Activated CD4-positive, alpha-beta T cell treated with anti-CD3 and anti-CD28 coated beads, Interleukin-2, amount 10 ng/mL, durations not matched to agents 24 days and 14 days (primary cell): ENCODE measurements at regions not wholly inside any gene's neighbourhood (a gene's known extent, or its start where the extent isn't known, plus 50 kb on each side); places are given as distances from the start of the nearest gene placed in this dataset.
"Not testable (repeated sequence)": the region's sequence is repeated elsewhere in the genome, so short reads cannot be mapped to it uniquely, and the experiment has no call there.

Experiments used
- DNase-seq: peaks from one replicate; pipeline ENCODE4 v3.0.0; 2022
- H3K27ac Mint-ChIP-seq: one replicate; pipeline ENCODE4 v1.8.0; 2022; ENCODE audit warnings: mild to moderate bottlenecking, mixed read lengths
- H3K27me3 Mint-ChIP-seq: one replicate; pipeline ENCODE4 v1.8.0; 2022; ENCODE audit warnings: mixed read lengths
- H3K36me3 Mint-ChIP-seq: one replicate; pipeline ENCODE4 v1.8.0; 2022; ENCODE audit warnings: low read depth, mild to moderate bottlenecking, mixed read lengths
- H3K4me1 Mint-ChIP-seq: one replicate; pipeline ENCODE4 v1.8.0; 2021; ENCODE audit warnings: mixed read lengths
- H3K4me3 Mint-ChIP-seq: one replicate; pipeline ENCODE4 v1.8.0; 2022; ENCODE audit warnings: mild to moderate bottlenecking, moderate library complexity, mixed read lengths
- H3K9me3 Mint-ChIP-seq: one replicate; pipeline ENCODE4 v1.8.0; 2021; ENCODE audit warnings: mixed read lengths
- intact Hi-C: fragments of 100-400 bp; cut with micrococcal nuclease; formaldehyde crosslinking; loops from one replicate; pipeline ENCODE4 v1.15.1; 2023

DNA sequence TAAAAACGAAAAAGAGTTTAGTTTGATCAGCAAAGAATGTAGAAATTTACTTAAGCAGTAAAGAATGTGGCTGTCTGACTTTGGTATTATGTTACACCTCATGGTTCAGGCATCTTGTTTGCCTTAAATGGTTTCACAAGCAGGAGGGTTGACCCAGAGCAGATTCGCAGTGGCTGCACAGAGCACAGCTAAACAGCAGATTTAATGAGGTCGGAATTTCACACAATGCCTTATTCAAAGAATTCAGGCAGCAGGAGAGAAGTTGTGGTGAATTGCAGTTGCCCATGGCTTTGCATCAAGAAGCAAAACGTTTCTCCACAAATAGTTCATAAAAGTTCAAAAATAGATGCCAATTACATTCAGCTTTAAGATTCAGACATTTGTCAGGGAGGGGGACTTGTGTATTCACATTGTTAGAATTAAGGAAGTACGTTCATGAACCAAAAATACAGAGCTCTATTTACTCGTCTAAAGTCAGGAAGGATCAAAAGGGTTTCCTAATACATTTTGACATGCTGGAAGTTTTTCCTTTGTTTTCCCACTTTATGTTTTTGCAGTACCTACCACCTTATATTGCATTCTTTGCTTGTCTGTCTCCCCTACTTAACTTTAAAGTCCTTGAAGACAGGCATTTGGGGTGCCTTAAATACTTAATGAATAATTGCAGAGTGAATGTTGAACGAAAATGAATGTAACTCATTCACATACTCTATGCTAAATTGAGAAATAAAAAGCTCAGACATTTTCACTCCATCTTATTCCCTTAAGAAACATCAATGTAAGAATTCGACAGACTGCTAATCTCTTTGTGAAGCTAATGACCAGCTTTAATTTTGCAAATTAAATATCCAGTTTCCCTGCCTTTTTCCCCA lies 1163.6 kb upstream of the CITED2 start:
- intact Hi-C loops = no loop called here
- Mint-ChIP-seq H3K4me1 (no peaks in the 10 kb centered on the region), H3K9me3 (no peaks in the 10 kb centered on the region), H3K27ac (no peak overlapping the region), H3K27me3 (peaks cover 9% of the 10 kb centered on the region), H3K4me3 (no peak overlapping the region), H3K36me3 (no peaks in the 10 kb centered on the region)
- no peak for DNase-seq

DNA sequence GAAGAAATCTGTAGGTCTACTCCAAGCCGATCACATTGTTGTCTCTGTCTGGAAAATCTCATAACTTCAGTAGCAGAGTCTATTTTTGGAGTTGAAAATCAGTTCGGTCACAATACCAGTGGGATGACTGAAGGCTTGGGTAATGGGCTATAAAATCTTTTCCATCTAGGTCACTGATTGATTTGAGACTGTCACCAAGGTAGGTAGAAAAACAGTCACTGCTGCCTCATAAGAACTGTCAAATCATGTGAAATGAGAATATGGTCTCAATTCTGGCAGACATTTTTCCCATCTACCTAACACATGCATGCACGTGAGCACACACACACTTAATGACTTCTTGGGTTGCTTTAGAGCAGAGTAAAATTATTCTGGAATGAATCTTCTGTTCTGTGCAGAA lies 1162.8 kb upstream of the CITED2 start:
- intact Hi-C loops = no loop called here
- no peak overlapping the region for H3K27ac Mint-ChIP-seq

DNA sequence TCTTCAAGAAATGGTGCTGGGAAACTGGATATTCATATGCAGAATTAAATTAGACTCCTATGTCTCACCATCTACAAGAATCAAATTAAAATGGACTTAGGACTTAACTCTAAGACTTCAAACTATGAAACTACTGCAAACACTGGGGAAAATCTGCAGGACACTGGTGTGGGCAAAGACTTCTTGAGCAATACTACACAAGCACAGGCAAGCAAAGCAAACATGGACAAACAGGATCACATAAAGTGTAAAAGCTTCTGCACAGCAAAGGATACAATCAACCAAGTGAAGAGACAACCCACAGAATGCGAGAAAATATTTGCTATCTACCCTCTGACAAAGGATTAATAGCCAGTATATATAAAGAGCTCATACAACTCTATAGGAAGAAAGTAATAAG lies 1161.1 kb upstream of the CITED2 start:
- intact Hi-C loops = no loop called here
- H3K27ac Mint-ChIP-seq = no peak overlapping the region
- H3K27me3 Mint-ChIP-seq = peaks cover 5% of the 10 kb centered on the region
- no peak overlapping the region for H3K4me3 Mint-ChIP-seq
- peaks cover 4% of the 10 kb centered on the region for H3K9me3 Mint-ChIP-seq
- DNase-seq = no peak
- H3K4me1 Mint-ChIP-seq = no peaks in the 10 kb centered on the region
- H3K36me3 Mint-ChIP-seq = no peaks in the 10 kb centered on the region

More for the DNA sequence above, 1162.8 kb upstream of the CITED2 start:
- Mint-ChIP-seq H3K27me3 (peaks cover 5% of the 10 kb centered on the region), H3K9me3 (no peaks in the 10 kb centered on the region), H3K4me3 (no peak overlapping the region), H3K36me3 (no peaks in the 10 kb centered on the region), H3K4me1 (no peaks in the 10 kb centered on the region)
- DNase-seq = no peak

DNA sequence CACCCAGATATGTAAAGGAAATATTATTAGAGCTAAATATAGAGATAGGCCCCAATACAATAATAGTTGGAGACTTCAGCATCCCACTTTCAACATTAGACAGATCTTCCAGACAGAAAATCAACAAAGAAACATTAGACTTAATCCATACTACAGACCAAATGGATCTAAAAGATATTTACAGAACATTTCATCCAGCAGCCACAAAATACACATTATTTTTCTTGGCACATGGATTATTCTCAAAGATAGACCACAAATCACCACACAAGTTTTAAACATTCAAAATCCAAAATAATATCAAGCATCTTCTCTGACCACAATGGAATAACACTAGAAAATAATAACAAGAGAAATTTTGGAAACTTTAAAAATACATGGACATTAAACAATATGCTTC lies 1159.1 kb upstream of the CITED2 start:
- H3K27me3 Mint-ChIP-seq = peaks cover 5% of the 10 kb centered on the region
- H3K9me3 Mint-ChIP-seq = peaks cover 9% of the 10 kb centered on the region
- intact Hi-C loops = no loop called here
- H3K27ac Mint-ChIP-seq = no peak overlapping the region
- H3K36me3 Mint-ChIP-seq = no peaks in the 10 kb centered on the region
- H3K4me3 Mint-ChIP-seq = no peak overlapping the region
- peaks cover 6% of the 10 kb centered on the region for H3K4me1 Mint-ChIP-seq
- DNase-seq = no peak

DNA sequence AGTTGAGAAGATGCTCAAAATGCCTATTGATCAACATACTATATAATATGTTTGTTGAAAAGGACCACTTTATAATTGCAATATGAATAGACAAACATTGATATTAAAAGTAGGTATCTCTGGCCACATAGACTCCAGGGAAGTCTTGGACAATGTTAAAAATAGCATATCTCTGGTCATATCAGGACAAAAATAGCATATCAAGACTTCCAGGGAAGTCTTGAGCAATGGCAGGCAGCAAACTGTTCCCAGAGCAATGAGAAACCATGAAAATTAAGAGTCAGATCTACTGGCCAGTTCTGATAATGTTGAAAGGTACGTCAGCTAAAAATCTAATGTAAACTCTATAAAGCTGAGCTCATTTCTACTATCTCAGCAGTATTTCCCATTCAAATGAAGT lies 1130.3 kb upstream of the CITED2 start:
- Mint-ChIP-seq H3K27ac (no peak overlapping the region), H3K9me3 (no peaks in the 10 kb centered on the region), H3K27me3 (peaks cover 3% of the 10 kb centered on the region), H3K36me3 (no peaks in the 10 kb centered on the region), H3K4me1 (no peaks in the 10 kb centered on the region), H3K4me3 (no peak overlapping the region)
- DNase-seq = no peak
- intact Hi-C loops = no loop called here

DNA sequence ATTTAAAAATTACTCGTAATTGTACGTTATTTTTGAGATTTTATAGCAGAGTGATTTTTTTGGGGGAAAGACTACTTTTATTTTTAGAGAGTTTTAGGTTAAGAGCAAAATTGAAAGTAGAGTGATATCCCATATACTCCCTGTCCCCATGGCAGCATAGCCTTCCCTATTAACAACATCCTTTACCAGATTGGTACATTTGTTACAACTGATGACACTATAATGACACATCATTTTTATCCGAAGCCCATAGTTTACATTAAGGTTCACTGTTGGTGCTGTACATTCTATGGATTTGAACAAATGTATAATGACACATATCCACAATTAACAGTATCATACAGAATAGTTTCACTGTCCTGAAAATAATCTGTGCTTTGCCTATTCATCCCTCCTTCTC lies 1126.4 kb upstream of the CITED2 start:
- DNase-seq = no peak
- H3K4me1 Mint-ChIP-seq = no peaks in the 10 kb centered on the region
- H3K27me3 Mint-ChIP-seq = peaks cover 3% of the 10 kb centered on the region
- no peak overlapping the region for H3K4me3 Mint-ChIP-seq
- no peaks in the 10 kb centered on the region for H3K36me3 Mint-ChIP-seq
- intact Hi-C loops = no loop called here
- H3K9me3 Mint-ChIP-seq = no peaks in the 10 kb centered on the region
- H3K27ac Mint-ChIP-seq = no peak overlapping the region

DNA sequence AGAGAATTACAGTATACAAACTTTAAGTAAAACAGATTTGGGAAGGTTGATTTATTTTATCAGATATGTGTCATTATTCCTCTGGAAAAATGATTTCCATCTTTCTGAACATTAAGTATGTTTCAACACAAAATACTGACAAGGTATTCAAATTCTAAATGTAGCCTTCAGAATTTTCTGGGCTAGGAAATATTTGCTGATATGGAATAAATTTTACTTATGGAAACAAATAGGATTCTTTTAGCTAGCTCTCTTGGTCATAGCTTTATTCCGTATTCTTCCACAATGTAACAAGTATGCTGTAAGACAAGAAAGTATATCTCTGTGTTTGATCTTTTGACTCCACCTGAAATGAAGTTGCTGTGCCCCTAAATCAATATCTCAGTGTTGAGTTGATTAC lies 1125.2 kb upstream of the CITED2 start:
- H3K4me1 Mint-ChIP-seq = no peaks in the 10 kb centered on the region
- intact Hi-C loops = no loop called here
- no peak overlapping the region for H3K27ac Mint-ChIP-seq
- no peaks in the 10 kb centered on the region for H3K9me3 Mint-ChIP-seq
- no peak overlapping the region for H3K4me3 Mint-ChIP-seq
- DNase-seq = no peak
- no peaks in the 10 kb centered on the region for H3K36me3 Mint-ChIP-seq
- H3K27me3 Mint-ChIP-seq = peaks cover 3% of the 10 kb centered on the region

DNA sequence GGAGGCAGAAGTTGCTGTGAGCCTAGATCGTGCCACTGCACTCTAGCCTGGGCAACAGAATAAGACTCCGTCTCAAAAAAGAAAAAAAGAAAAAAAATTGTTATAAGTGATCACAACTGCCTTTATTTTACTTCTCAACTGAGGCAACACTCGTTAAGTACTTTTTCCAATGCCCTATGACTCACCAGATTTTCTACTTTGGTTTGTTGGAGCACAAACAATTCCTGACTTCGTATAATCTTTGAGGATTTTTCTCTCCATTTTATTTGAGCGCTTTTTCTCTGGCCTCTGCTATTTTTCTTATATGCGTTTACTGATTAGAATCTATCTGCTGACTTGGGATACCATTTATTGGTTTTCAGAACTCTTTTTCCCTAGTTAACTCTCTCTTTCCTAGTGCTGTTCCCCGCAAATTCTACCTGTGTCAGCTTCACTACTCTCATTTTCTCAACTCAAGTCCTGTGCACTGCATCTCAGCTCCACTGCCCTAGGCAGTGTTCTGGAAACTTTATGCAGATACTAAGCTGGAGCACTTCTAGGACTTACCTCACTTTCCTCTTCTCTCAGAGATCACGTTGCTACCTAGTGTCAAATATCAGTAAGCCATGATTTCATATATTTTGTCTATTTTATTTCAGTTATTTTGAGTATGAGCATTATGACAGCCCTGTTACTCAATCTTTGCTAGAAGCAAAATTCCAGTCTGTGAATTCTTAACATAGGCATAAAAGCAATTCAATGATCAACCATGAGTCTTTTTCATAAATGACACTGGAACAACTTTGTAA lies 1120.1 kb upstream of the CITED2 start:
- H3K4me1 Mint-ChIP-seq = no peaks in the 10 kb centered on the region
- no peaks in the 10 kb centered on the region for H3K9me3 Mint-ChIP-seq
- no peak for DNase-seq
- no peak overlapping the region for H3K27ac Mint-ChIP-seq
- H3K36me3 Mint-ChIP-seq = no peaks in the 10 kb centered on the region
- H3K4me3 Mint-ChIP-seq = no peak overlapping the region
- no peaks in the 10 kb centered on the region for H3K27me3 Mint-ChIP-seq
- intact Hi-C loops = no loop called here

DNA sequence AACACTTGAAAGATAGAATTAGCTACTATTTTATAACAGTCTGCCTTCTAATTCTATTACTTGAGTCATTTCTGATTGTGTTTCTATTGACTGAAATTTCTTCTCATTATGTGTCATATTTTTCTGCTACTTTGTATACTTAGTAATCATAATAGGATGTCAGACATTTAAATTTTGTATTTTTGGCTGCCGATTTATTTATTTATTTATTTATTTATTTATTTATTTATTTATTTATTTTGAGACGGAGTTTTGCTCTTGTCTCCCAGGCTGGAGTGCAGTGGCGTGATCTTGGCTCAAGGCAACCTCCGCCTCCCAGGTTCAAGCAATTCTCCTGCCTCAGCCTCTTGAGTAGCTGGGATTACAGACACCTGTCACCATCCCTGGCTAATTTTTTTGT lies 1119.0 kb upstream of the CITED2 start:
- intact Hi-C loops, H3K4me3 Mint-ChIP-seq, H3K27me3 Mint-ChIP-seq, H3K36me3 Mint-ChIP-seq, H3K27ac Mint-ChIP-seq, H3K4me1 Mint-ChIP-seq, H3K9me3 Mint-ChIP-seq, DNase-seq: not testable (repeated sequence)

DNA sequence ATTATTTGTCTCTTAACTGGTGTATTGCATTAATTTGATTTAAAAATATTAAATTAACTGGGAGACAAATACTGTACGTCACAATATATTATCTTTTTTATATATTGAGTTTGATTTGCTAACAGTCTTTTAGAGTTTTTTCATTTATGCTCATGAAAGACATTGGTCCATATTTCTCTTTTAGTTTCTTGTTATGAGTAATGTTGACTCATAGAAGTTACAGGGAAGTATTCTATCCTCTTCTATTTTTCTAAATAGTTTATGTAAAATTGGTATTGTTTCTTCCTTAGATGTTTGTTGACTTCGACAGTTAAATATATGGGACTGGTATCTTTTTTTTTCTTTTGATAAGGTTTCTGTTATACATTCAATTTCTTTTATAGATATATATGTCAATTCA lies 1115.6 kb upstream of the CITED2 start:
- H3K27ac Mint-ChIP-seq = no peak overlapping the region
- no peaks in the 10 kb centered on the region for H3K36me3 Mint-ChIP-seq
- no peak overlapping the region for H3K4me3 Mint-ChIP-seq
- H3K4me1 Mint-ChIP-seq = peaks cover 10% of the 10 kb centered on the region
- intact Hi-C loops = no loop called here
- no peak for DNase-seq
- no peaks in the 10 kb centered on the region for H3K27me3 Mint-ChIP-seq
- peaks cover 5% of the 10 kb centered on the region for H3K9me3 Mint-ChIP-seq

DNA sequence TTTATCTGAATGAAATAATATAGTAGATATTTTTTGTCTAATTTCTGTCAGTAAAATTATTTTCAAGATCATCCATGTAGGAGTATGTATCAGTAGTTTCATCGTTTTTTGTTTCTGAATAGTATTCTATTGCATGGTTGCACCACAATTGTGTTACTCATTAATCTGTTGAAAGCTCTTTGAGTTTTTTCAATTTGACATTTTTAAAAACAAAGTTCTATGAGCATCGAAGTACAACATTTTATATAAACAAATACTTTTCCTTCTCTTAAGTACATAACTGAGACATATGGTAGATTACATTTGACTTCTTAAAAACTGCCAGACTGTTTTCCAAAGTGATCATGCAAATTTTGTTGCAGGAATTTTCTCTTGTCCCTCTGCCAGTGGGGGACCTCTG lies 1113.1 kb upstream of the CITED2 start:
- Mint-ChIP-seq H3K36me3 (no peaks in the 10 kb centered on the region), H3K27ac (peak overlapping the region; percentile 40), H3K27me3 (no peaks in the 10 kb centered on the region), H3K4me3 (no peak overlapping the region), H3K4me1 (peaks cover 10% of the 10 kb centered on the region), H3K9me3 (peaks cover 5% of the 10 kb centered on the region)
- intact Hi-C loops = loop anchor here (5.0 kb wide), 1 partner anchor 110 kb away; no protein-coding TSS in a partner anchor
- DNase-seq = no peak

DNA sequence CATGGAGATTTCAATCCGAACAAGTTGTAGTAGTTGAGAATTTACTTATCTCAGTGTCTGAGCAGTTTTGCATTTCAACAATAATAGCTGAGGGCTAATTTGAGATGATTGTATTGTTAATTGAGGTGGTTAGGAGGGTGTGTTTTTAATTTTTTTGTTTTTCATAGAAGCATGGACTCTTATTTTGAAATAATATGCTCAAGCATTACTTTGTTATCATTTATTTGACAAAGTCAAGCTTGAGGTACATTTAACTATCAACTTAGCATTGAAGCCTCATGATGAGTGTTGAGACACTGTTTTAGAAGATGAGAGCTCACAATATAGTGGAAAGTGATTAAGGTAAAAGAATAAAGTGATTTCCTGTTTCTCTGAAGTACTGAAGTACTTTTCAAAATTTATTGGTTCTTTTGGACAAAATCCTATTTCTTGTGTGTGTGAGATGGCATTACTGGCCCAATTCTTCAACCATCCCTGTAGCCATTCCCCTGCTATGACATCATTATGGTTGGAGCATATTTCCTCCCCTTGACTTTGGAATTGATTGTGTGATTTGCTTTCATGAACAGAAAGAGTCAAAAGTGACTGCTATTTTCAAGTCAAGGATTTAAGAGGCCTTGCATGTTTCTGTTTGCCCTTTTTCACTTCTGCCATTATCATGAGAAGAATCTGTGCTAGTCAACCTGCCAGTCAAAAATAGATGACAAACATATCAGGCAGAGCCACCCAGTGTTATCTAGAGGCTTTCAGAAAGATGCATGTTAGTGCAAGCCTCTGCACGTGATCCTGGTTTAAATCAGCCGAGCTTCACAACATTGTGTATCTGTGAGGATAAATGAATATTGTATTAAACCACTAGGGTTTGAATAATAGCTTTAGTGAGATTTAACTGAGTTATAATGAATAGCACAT lies 1112.3 kb upstream of the CITED2 start:
- no peak for DNase-seq
- H3K4me1 Mint-ChIP-seq = peaks cover 10% of the 10 kb centered on the region
- intact Hi-C loops = loop anchor here (5.0 kb wide), 1 partner anchor 111 kb away; no protein-coding TSS in a partner anchor
- H3K4me3 Mint-ChIP-seq = no peak overlapping the region
- no peaks in the 10 kb centered on the region for H3K36me3 Mint-ChIP-seq
- no peaks in the 10 kb centered on the region for H3K27me3 Mint-ChIP-seq
- H3K27ac Mint-ChIP-seq = peak overlapping the region; percentile 62
- H3K9me3 Mint-ChIP-seq = peaks cover 5% of the 10 kb centered on the region

DNA sequence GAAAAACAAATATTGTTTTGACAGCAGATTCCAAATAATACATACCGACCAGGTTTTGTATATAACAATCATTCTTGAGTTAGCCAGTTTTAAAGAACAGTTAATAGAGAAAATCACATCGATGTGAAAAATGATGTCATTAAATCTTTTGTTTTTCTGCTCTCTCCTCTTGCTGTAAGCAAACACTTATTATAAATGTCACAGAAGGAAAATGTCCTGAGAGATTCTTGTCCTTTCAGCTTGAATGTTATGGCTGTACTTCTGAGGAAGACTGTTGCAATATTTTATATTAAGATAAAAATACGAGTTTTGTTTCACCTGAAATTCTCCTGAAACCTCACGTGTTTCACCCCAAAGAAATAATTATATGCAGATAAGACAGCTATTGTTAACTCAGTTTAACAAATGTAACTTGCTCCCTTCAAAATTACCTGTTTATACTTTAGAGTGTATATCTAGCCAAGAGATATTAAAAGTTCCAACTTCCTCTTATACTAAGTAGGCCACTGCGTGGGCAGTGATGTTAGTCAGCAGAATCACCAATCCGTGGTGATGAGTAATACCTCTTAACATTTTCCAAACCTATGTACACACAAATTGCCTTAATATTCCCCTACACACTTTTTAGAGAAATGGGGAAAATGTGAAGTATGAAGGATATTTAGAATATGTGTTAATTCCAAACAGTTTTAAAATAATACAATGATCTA lies 1111.4 kb upstream of the CITED2 start:
- Mint-ChIP-seq H3K27ac (peak overlapping the region; percentile 62), H3K27me3 (no peaks in the 10 kb centered on the region), H3K4me1 (peaks cover 10% of the 10 kb centered on the region), H3K4me3 (no peak overlapping the region), H3K36me3 (no peaks in the 10 kb centered on the region), H3K9me3 (peaks cover 5% of the 10 kb centered on the region)
- no peak for DNase-seq
- intact Hi-C loops = loop anchor here (5.0 kb wide), 1 partner anchor 111 kb away; no protein-coding TSS in a partner anchor
